HEK293 (cell line): ENCODE measurements at regions not wholly inside any gene's neighbourhood (a gene's known extent, or its start where the extent isn't known, plus 50 kb on each side); places are given as distances from the start of the nearest gene placed in this dataset.

Experiments
- CTCF ChIA-PET: fragments of 350-600 bp; formaldehyde crosslinking; extraction: SDS; loops from one replicate; lab custom pipeline; 2021; ENCODE audit warnings: antibody characterized with exemption; lab: Yijun Ruan, JAX
- POLR2A ChIA-PET: fragments of 300-600 bp; formaldehyde crosslinking; extraction: SDS; loops from one replicate; lab custom pipeline; 2020; ENCODE audit warnings: antibody characterized with exemption, inconsistent platforms; lab: Yijun Ruan, JAX
- H3K27ac ChIP-seq: fragments of 200-500 bp; sonication (Bioruptor generic); 2 replicates; pipeline ENCODE4 v1.5.1; 2014; ENCODE audit warnings: low read depth, low read length, control low read depth, inconsistent platforms; ENCODE audit errors: extremely low read depth
- H3K36me3 ChIP-seq, 2 experiments: fragments of 200-500 bp in 1 of 2; sonication (Bioruptor generic) in 1 of 2; 1 replicate in 1 of 2; 2 replicates in 1 of 2; pipeline ENCODE4 v1.5.1; 2014 to 2017; ENCODE audit warnings: inconsistent platforms in 2 of 2, low read length in 2 of 2; ENCODE audit not compliant: control insufficient read depth in 2 of 2, insufficient read depth in 1 of 2
- H3K4me1 ChIP-seq: fragments of 200-500 bp; sonication (Bioruptor generic); 2 replicates; pipeline ENCODE4 v1.5.1; 2014; ENCODE audit warnings: mild to moderate bottlenecking, low read length, inconsistent platforms; ENCODE audit not compliant: control insufficient read depth, insufficient read depth
- H3K4me3 ChIP-seq: 2 replicates; pipeline ENCODE4 v1.5.1; 2011; ENCODE audit warnings: low read depth, mild to moderate bottlenecking, control low read depth, low read length, moderate library complexity
- H3K9me3 ChIP-seq: fragments of 200-500 bp; sonication (Bioruptor generic); 2 replicates; pipeline ENCODE4 v1.5.1; 2014; ENCODE audit warnings: low read depth, low read length, inconsistent platforms; ENCODE audit not compliant: control insufficient read depth, insufficient read depth
- FEZF1 ChIP-seq: fragments of 450-650 bp; formaldehyde crosslinking; IDR thresholded peaks from 2 replicates; pipeline ENCODE4 v1.5.1; 2016; ENCODE audit warnings: missing biosample characterization, missing genetic modification characterization
- MZF1 ChIP-seq: fragments of 450-650 bp; formaldehyde crosslinking; IDR thresholded peaks from 2 replicates; pipeline ENCODE4 v1.5.1; 2017; ENCODE audit warnings: missing biosample characterization, missing genetic modification characterization, borderline replicate concordance
- RBAK ChIP-seq: fragments of 450-650 bp; formaldehyde crosslinking; IDR thresholded peaks from 2 replicates; pipeline ENCODE4 v1.5.1; 2016; ENCODE audit warnings: missing biosample characterization, missing genetic modification characterization
- TSHZ1 ChIP-seq: fragments of 450-650 bp; formaldehyde crosslinking; IDR thresholded peaks from 2 replicates; pipeline ENCODE4 v1.5.1; 2016; ENCODE audit warnings: missing biosample characterization, missing genetic modification characterization, borderline replicate concordance
- ZBTB11 ChIP-seq: fragments of 450-650 bp; formaldehyde crosslinking; conservative IDR thresholded peaks from 2 replicates; pipeline ENCODE4 v1.5.1; 2016; ENCODE audit warnings: low read depth, missing biosample characterization, missing genetic modification characterization
- ZBTB17 ChIP-seq: fragments of 450-650 bp; formaldehyde crosslinking; IDR thresholded peaks from 2 replicates; pipeline ENCODE4 v1.5.1; 2016; ENCODE audit warnings: missing biosample characterization, missing genetic modification characterization
- ZBTB48 ChIP-seq: fragments of 450-650 bp; formaldehyde crosslinking; IDR thresholded peaks from 2 replicates; pipeline ENCODE4 v1.5.1; 2016; ENCODE audit warnings: missing biosample characterization, missing genetic modification characterization
- ZFP37 ChIP-seq: fragments of 450-650 bp; formaldehyde crosslinking; IDR thresholded peaks from 2 replicates; pipeline ENCODE4 v1.5.1; 2016; ENCODE audit warnings: missing biosample characterization, missing genetic modification characterization
- ZNF114 ChIP-seq: fragments of 450-650 bp; formaldehyde crosslinking; IDR thresholded peaks from 2 replicates; pipeline ENCODE4 v1.5.0; 2017; ENCODE audit warnings: missing biosample characterization, missing genetic modification characterization
- ZNF157 ChIP-seq: fragments of 450-650 bp; formaldehyde crosslinking; IDR thresholded peaks from 2 replicates; pipeline ENCODE4 v1.5.1; 2016; ENCODE audit warnings: missing biosample characterization, missing genetic modification characterization
- ZNF184 ChIP-seq: fragments of 450-650 bp; IDR thresholded peaks from 2 replicates; pipeline ENCODE4 v1.5.1; 2018; ENCODE audit warnings: missing biosample characterization, mild to moderate bottlenecking, missing genetic modification characterization
- ZNF214 ChIP-seq: fragments of 450-650 bp; formaldehyde crosslinking; IDR thresholded peaks from 2 replicates; pipeline ENCODE4 v1.5.1; 2017; ENCODE audit warnings: missing biosample characterization, mild to moderate bottlenecking, missing genetic modification characterization, borderline replicate concordance
- ZNF292 ChIP-seq: fragments of 450-650 bp; formaldehyde crosslinking; IDR thresholded peaks from 2 replicates; pipeline ENCODE4 v1.5.1; 2016; ENCODE audit warnings: low read depth, missing biosample characterization, missing genetic modification characterization, borderline replicate concordance
- ZNF311 ChIP-seq: fragments of 450-650 bp; formaldehyde crosslinking; IDR thresholded peaks from 2 replicates; pipeline ENCODE4 v1.5.1; 2017; ENCODE audit warnings: missing biosample characterization, missing genetic modification characterization, borderline replicate concordance
- ZNF354C ChIP-seq: fragments of 450-650 bp; formaldehyde crosslinking; IDR thresholded peaks from 2 replicates; pipeline ENCODE4 v1.5.1; 2016; ENCODE audit warnings: missing biosample characterization, missing genetic modification characterization, low read depth, borderline replicate concordance
- ZNF394 ChIP-seq: fragments of 450-650 bp; formaldehyde crosslinking; IDR thresholded peaks from 2 replicates; pipeline ENCODE4 v1.5.1; 2016; ENCODE audit warnings: missing biosample characterization, missing genetic modification characterization, mild to moderate bottlenecking, moderate library complexity, borderline replicate concordance
- ZNF398 ChIP-seq: fragments of 450-650 bp; formaldehyde crosslinking; IDR thresholded peaks from 2 replicates; pipeline ENCODE4 v1.5.1; 2017; ENCODE audit warnings: missing biosample characterization, missing genetic modification characterization
- ZNF423 ChIP-seq: fragments of 450-650 bp; formaldehyde crosslinking; IDR thresholded peaks from 2 replicates; pipeline ENCODE4 v1.5.1; 2016; ENCODE audit warnings: missing biosample characterization, missing genetic modification characterization
- ZNF623 ChIP-seq: fragments of 450-650 bp; formaldehyde crosslinking; IDR thresholded peaks from 2 replicates; pipeline ENCODE4 v1.5.1; 2016; ENCODE audit warnings: missing biosample characterization, missing genetic modification characterization
- ZNF785 ChIP-seq: fragments of 450-650 bp; formaldehyde crosslinking; IDR thresholded peaks from 2 replicates; pipeline ENCODE4 v1.5.1; 2016; ENCODE audit warnings: missing biosample characterization, missing genetic modification characterization
- ZNF830 ChIP-seq: fragments of 450-650 bp; IDR thresholded peaks from 2 replicates; pipeline ENCODE4 v1.5.0; 2018; ENCODE audit warnings: missing biosample characterization, missing genetic modification characterization, low read depth, mild to moderate bottlenecking, moderate library complexity
- TF ChIP-seq, protein P1 (sequence below): IDR thresholded peaks from 2 replicates; pipeline ENCODE4 v1.6.1; 2011; ENCODE audit warnings: mild to moderate bottlenecking, low read depth, low read length, borderline replicate concordance

GRCh38 chr13:32961724-32962123 lies 54.5 kb upstream of the KL start:
- POLR2A ChIA-PET: no interaction called here
- CTCF ChIA-PET: no interaction called here
- H3K9me3 ChIP-seq: no peaks in the 10 kb centered on the region
- no peak overlapping the region for H3K27ac ChIP-seq
- H3K36me3 ChIP-seq: no peaks in the 10 kb centered on the region
- no peak overlapping the region for H3K4me3 ChIP-seq
- TF ChIP-seq ZBTB48 (tag by site-specific recombination): no peak
- no peak for TF ChIP-seq TSHZ1
- no peak for TF ChIP-seq MZF1 (tag by site-specific recombination)
- TF ChIP-seq, protein P1, sequence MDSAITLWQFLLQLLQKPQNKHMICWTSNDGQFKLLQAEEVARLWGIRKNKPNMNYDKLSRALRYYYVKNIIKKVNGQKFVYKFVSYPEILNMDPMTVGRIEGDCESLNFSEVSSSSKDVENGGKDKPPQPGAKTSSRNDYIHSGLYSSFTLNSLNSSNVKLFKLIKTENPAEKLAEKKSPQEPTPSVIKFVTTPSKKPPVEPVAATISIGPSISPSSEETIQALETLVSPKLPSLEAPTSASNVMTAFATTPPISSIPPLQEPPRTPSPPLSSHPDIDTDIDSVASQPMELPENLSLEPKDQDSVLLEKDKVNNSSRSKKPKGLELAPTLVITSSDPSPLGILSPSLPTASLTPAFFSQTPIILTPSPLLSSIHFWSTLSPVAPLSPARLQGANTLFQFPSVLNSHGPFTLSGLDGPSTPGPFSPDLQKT: no peak
- no peak for TF ChIP-seq ZNF398 (tag by site-specific recombination)
- no peak for TF ChIP-seq ZNF214
- no peak for TF ChIP-seq ZNF830 (tag by site-specific recombination)
- TF ChIP-seq ZNF785 (tag by site-specific recombination): no peak
- no peak for TF ChIP-seq ZNF423 (tag by site-specific recombination)
- no peak for TF ChIP-seq FEZF1 (tag by site-specific recombination)
- TF ChIP-seq RBAK: no peak
- no peak for TF ChIP-seq ZNF311 (tag by site-specific recombination)
- no peak for TF ChIP-seq ZNF157 (tag by site-specific recombination)
- no peak for TF ChIP-seq ZBTB17 (tag by site-specific recombination)
- TF ChIP-seq ZBTB11 (tag by site-specific recombination): no peak
- H3K4me1 ChIP-seq: no peaks in the 10 kb centered on the region

DNA sequence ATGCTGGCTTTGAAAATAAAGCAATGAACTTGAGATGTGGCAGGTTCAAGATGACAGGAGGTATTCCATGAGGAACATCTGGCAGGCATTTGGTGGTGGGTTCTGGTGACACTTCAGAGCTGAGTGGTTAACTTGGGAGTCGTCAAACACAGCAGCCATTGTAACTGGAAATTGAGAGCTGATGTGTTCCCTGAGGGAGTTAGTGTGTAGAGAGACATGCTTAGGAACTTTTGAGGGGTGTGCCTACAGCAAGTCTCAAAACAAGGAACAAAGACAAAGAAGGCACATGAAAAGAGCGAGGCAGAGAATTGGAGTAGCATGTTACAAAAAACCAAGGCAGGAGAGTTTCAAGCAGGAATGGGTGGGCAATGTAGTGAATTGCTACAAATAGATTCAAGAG lies 53.9 kb upstream of the KL start:
- ChIA-PET POLR2A (no interaction called here), CTCF (no interaction called here)
- H3K36me3 ChIP-seq: no peaks in the 10 kb centered on the region
- H3K27ac ChIP-seq: no peak overlapping the region
- TF ChIP-seq ZNF394 (no peak), ZNF114 (tag by site-specific recombination) (no peak), ZNF292 (tag by site-specific recombination) (no peak), ZNF354C (tag by site-specific recombination) (no peak), ZFP37 (tag by site-specific recombination) (no peak), ZNF623 (no peak), ZNF184 (no peak)
- H3K4me1 ChIP-seq: no peaks in the 10 kb centered on the region
- no peak overlapping the region for H3K4me3 ChIP-seq
- no peaks in the 10 kb centered on the region for H3K9me3 ChIP-seq
